ENCODE measurements at regions not wholly inside any gene's neighbourhood (a gene's known extent, or its start where the extent isn't known, plus 50 kb on each side); places are given as distances from the start of the nearest gene placed in this dataset.

DNA sequence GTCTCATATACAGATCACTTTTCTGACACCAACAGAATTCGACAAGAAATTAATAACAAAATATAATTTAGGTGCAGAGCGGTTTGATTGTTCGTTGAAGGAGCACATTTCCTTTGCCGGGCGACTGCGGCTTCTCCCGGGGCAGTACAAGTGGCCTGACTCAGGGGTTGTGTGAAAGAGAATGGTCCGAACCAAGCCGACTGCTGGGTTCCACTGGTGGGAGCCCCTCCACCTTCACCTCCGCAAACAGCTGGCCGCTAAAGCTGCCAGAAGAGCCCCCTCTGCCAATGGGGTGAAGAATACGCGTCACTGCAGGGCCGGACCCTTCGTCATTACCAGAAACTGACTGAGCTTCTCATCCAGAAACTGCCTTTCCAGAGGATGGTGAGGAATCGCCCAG is 156.0 kb upstream of the IFNE start:
- no peak for DNase-seq
- intact Hi-C loops (cut with micrococcal nuclease), result no loop called here

GRCh38 chr9:21653091-21653490 is 149.3 kb upstream of the MTAP start:
- intact Hi-C loops (cut with micrococcal nuclease), result no loop called here
- DNase-seq, result no peak
- no peak for ATAC-seq

More for the DNA sequence above, 156.0 kb upstream of the IFNE start:
- no peak for ATAC-seq

GRCh38 chr9:21653589-21653988 is 148.8 kb upstream of the MTAP start:
- intact Hi-C loops (cut with micrococcal nuclease), result no loop called here
- no peak for ATAC-seq
- DNase-seq, result no peak

DNA sequence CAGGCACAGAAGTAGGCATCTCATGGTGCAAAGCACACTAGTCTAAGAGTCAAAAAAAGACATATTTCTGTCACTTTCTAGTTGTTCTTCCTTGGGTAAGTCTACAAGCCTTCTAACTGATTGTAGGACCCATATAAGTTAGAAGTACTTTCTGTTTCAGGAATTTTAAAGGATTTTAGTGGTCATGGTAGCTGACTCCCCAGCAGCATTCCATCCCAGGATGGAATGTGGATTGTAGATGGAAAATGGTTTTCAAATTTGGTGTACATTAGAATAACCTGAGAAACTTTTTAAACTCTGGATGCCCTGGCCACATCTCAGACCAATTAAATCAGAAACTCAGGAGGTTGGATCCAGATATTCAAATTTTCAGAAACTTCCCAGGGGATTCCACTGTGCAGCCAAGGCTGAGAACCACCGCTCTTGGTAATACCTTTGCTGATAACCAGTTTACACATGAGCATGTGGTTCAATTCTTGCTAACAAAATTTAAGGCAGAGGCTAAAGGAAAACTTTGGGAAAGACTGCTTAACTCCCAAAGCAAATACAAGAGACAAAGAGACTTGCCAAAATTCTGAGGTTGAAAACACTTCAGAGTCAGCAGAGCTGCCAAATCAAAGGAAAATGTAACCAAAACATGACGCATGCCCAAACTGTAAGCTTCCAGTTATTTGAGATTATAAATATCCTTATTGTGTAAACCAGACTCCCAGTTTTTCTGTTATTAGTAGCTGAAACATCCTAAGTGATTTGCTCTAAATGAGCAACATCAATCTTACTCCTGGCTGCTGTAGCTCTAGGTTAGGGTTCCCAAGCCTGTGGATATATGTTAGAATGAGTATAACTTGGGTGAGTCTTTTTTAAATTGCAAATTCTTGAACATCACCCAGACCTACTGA is 145.4 kb upstream of the MTAP start:
- intact Hi-C loops (cut with micrococcal nuclease), result no loop called here
- DNase-seq (no peak), ATAC-seq (no peak)

DNA sequence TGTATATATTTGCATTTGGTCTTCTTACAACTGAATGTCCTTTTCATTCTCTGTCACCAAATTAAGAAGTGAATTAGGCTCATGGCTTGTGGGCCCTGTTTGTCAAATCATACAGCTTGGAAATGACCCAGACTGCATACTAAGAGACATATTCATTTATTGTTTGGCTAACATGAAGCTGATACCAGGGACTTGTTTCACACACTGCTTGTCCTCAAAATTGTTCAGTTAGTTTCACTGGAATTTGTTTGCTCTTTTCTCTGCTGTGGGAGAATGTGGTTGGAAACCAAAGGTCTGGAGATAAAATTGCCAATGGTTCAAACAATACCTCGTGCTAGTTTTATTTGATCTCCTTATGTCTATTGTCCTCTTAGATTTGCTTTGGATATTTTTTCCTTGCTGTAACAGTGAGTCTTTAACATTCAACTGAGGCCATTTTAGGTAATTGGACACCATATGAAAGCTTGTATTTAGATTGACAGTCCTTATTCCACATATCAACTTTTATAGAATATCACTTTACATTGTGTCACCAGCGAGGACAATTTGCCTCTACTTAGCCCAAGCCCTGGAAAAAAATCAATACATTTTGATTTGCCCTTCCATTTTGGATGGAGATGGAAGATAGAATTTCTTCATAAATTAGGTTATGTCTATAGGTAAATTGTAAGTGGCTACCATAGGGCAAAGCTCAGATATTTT is 144.3 kb upstream of the MTAP start:
- intact Hi-C loops (cut with micrococcal nuclease), result no loop called here
- ATAC-seq, result no peak
- no peak for DNase-seq

- intact Hi-C loops (cut with micrococcal nuclease), result no loop called here
- no peak for DNase-seq
- no peak for ATAC-seq
Measured at GRCh38 chr9:21660976-21661375, 141.5 kb upstream of the MTAP start.

DNA sequence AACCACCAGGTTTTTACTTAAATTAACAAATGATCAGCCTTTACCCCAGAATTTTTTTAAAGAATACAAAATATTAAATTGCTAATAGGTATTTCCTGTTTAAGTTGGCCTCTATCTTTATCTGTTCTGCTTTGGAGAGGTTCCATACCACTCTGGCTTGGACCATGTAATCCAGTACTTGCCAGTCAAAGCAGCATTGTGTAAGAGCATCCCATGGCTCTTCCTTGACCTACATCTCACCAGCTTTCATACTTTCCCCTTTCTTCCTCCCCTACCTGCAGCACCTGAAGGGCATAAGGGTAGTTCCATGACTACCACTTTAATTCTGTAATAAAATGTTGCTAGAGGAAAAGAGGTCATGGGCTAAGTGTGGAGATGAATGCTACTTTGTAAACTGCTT is 140.8 kb upstream of the MTAP start:
- intact Hi-C loops (cut with micrococcal nuclease), result no loop called here
- ATAC-seq, result no peak
- DNase-seq, result no peak

DNA sequence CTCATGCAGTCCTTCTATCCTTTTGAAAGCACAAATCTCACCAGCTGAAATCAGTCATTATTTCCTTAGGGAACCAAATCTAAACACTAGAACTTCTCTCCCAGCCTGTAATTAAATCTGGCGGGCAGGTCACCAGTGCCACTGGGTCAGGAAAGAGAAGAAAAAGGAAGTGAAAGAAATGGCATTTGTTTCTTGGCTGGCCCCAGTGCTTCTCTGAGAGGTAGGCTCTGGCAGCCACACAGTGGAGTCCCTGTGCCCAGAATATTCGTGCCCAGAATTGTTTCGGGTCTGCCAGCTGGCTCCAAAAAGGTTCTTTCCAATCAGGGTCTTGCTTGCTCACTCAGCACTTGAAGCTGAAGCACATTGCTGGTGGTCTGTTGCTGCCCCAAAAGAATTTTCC is 133.9 kb upstream of the MTAP start:
- DNase-seq (no peak), ATAC-seq (no peak)
- intact Hi-C loops (cut with micrococcal nuclease), result no loop called here

DNA sequence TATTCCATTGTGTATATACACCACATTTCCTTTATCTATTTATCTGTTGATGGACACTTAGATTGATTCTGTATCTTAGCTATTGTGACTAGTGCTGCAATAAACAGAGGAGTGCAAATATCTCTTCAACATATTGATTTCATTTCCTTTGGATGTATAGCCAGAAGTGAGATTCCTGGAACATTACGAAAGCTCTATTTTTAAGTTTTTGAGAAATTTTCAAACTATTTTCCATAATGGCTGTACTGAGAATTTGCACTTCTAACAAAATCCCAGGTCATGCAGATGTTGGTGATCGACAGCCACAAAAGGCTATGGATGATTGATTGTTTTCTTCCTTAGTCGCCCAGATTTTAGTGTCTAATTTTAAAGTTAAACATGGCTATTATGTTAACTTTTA is 132.7 kb upstream of the MTAP start:
- DNase-seq, result no peak
- intact Hi-C loops (cut with micrococcal nuclease), result no loop called here
- ATAC-seq, result no peak

DNA sequence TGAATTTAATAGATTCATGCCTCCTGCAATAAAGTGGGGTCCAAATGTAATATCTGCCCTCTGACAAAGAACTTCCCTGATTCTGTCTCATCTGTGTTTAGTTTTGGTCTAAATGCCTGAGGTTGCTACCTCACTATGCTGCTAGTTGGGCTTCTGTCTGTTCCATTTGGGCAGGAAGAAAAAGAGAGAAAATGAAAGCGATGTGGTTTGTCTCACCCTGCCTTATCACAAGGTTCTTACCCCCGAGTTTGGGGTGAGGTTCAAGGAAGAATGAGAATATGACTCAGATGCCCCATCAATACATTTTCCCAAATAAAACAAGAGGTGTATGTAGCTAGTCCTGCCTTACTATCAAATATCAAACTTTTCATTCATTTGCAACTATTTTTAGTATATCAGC is 132.1 kb upstream of the MTAP start:
- ATAC-seq, result no peak
- intact Hi-C loops (cut with micrococcal nuclease), result no loop called here
- no peak for DNase-seq

GRCh38 chr9:21672140-21672539 is 130.3 kb upstream of the MTAP start:
- intact Hi-C loops (cut with micrococcal nuclease), result no loop called here
- ATAC-seq, result no peak
- DNase-seq, result no peak

GRCh38 chr9:21672761-21673160 is 129.7 kb upstream of the MTAP start:
- DNase-seq (no peak), ATAC-seq (no peak)
- intact Hi-C loops (cut with micrococcal nuclease), result no loop called here

GRCh38 chr9:21674894-21675293 is 127.5 kb upstream of the MTAP start:
- ATAC-seq (no peak), DNase-seq (no peak)
- intact Hi-C loops (cut with micrococcal nuclease), result no loop called here

GRCh38 chr9:21677387-21677786 is 125.0 kb upstream of the MTAP start:
- no peak for ATAC-seq
- DNase-seq, result no peak
- intact Hi-C loops (cut with micrococcal nuclease), result no loop called here

- DNase-seq, result no peak
- intact Hi-C loops (cut with micrococcal nuclease), result no loop called here
- ATAC-seq, result no peak
Measured at GRCh38 chr9:21677834-21678233, 124.6 kb upstream of the MTAP start.

DNA sequence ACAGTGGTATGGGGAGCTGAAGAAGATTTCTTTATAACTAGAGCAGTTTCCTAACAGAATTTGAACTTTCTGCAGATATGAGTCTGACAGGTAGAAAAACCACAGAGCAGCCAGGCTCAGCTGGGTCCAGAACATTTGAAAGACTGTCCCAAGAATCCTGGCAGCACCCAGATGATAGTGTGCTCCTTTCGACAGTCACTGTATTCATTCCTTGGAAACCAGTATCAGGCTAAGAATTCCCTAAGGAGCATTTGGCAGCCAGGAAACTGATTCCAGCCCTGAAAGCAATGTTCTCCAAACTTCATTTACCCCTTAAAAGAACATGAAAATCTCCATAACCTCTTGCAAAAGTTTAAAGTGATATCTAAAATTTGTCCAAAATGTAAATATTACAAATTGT is 123.0 kb upstream of the MTAP start:
- intact Hi-C loops (cut with micrococcal nuclease), result no loop called here
- ATAC-seq, result no peak

GRCh38 chr9:21680590-21680989 is 121.8 kb upstream of the MTAP start:
- ATAC-seq (no peak), DNase-seq (no peak)
- intact Hi-C loops (cut with micrococcal nuclease), result no loop called here

More for the DNA sequence above, 123.0 kb upstream of the MTAP start:
- no peak for DNase-seq

DNA sequence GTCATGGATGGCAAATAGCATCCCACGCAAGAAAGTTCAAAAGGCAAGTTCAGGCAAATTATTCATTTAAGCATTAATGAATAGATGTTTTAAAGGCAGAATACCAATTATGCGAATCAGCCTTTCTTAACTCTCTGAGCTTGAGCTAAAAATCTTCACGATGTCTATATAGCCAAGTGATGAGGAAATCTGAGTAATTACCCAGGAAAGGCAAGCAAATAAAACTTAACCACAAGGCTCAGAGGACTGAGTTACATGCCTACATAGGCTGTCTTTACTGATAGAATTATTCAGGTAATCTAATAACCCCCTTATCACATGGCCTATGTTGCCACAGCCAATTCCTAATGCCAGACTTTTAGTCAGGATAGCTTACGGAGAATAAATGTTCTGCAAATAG is 120.8 kb upstream of the MTAP start:
- no peak for DNase-seq
- intact Hi-C loops (cut with micrococcal nuclease), result no loop called here
- ATAC-seq, result no peak

- intact Hi-C loops (cut with micrococcal nuclease), result no loop called here
- DNase-seq, result no peak
- ATAC-seq, result no peak
Measured at GRCh38 chr9:21682381-21682780, 120.1 kb upstream of the MTAP start.

GRCh38 chr9:21682981-21683380 is 119.5 kb upstream of the MTAP start:
- ATAC-seq (no peak), DNase-seq (no peak)
- intact Hi-C loops (cut with micrococcal nuclease), result no loop called here

All from left ventricle myocardium superior (tissue), 1 donor.